Keratinocyte (primary cell): ENCODE measurements at regions not wholly inside any gene's neighbourhood (a gene's known extent, or its start where the extent isn't known, plus 50 kb on each side); places are given as distances from the start of the nearest gene placed in this dataset.

Experiments used
- DNase-seq: peaks from one replicate; pipeline ENCODE4 v3.0.0-alpha.2; 2011; ENCODE audit warnings: low read depth, missing footprints, low spot score
- FAIRE-seq: peaks from 2 replicates; lab custom pipeline; 2011; peaks lifted over from hg19 to GRCh38; lab: Jason Lieb, UNC
- H2AFZ ChIP-seq: 2 replicates; pipeline ENCODE4 v1.6.0; 2012; ENCODE audit warnings: low read length, control low read depth, inconsistent platforms; ENCODE audit not compliant: control insufficient read depth
- H3K27ac ChIP-seq: 2 replicates; pipeline ENCODE4 v1.5.1; 2011; ENCODE audit warnings: low read length; ENCODE audit not compliant: control insufficient read depth, insufficient read depth
- H3K27me3 ChIP-seq: 3 replicates; pipeline ENCODE4 v1.6.0; 2011; ENCODE audit warnings: low read length; ENCODE audit not compliant: control insufficient read depth, insufficient read depth; ENCODE audit errors: extremely low read depth
- H3K36me3 ChIP-seq, 2 experiments: 2 replicates in 1 of 2; 3 replicates in 1 of 2; pipeline ENCODE4 v1.5.1; 2011; ENCODE audit warnings: low read length in 2 of 2, mild to moderate bottlenecking in 1 of 2; ENCODE audit not compliant: control insufficient read depth in 2 of 2, insufficient read depth in 2 of 2; ENCODE audit errors: extremely low read depth in 1 of 2
- H3K4me1 ChIP-seq: 3 replicates; pipeline ENCODE4 v1.5.1; 2011; ENCODE audit warnings: low read length; ENCODE audit not compliant: control insufficient read depth, insufficient read depth; ENCODE audit errors: extremely low read depth
- H3K4me2 ChIP-seq: 3 replicates; pipeline ENCODE4 v1.6.0; 2011; ENCODE audit warnings: low read depth, low read length; ENCODE audit not compliant: control insufficient read depth, insufficient read depth; ENCODE audit errors: extremely low read depth
- H3K4me3 ChIP-seq, 3 experiments: fragments of 200-600 bp in 1 of 3; sonication (generic) in 1 of 3; 2 replicates in 2 of 3; 3 replicates in 1 of 3; pipeline ENCODE4 v1.5.1; 2011 to 2016; ENCODE audit warnings: low read length in 3 of 3, mild to moderate bottlenecking in 3 of 3, control low read depth in 2 of 3, inconsistent platforms in 1 of 3, low read depth in 1 of 3, mixed read lengths in 1 of 3, mixed run types in 1 of 3, moderate library complexity in 1 of 3; ENCODE audit not compliant: control insufficient read depth in 2 of 3, insufficient read depth in 2 of 3; ENCODE audit errors: extremely low read depth in 1 of 3
- H3K79me2 ChIP-seq: 2 replicates; pipeline ENCODE4 v1.6.0; 2012; ENCODE audit warnings: low read length; ENCODE audit not compliant: control insufficient read depth, insufficient read depth
- H3K9ac ChIP-seq: 3 replicates; pipeline ENCODE4 v1.6.0; 2011; ENCODE audit warnings: low read length; ENCODE audit not compliant: control insufficient read depth, insufficient read depth; ENCODE audit errors: extremely low read depth
- H3K9me1 ChIP-seq: 3 replicates; pipeline ENCODE4 v1.6.0; 2011; ENCODE audit warnings: low read length; ENCODE audit not compliant: control insufficient read depth, insufficient read depth; ENCODE audit errors: extremely low read depth
- H3K9me3 ChIP-seq: 2 replicates; pipeline ENCODE4 v1.5.1; 2012; ENCODE audit warnings: low read depth, low read length; ENCODE audit not compliant: control insufficient read depth
- H4K20me1 ChIP-seq: 3 replicates; pipeline ENCODE4 v1.6.0; 2011; ENCODE audit warnings: low read length; ENCODE audit not compliant: control insufficient read depth, insufficient read depth; ENCODE audit errors: extremely low read depth
- CTCF ChIP-seq, 3 experiments: IDR thresholded peaks in 1 of 3; conservative IDR thresholded peaks in 1 of 3; optimal IDR thresholded peaks in 1 of 3; 2 replicates in 2 of 3; 3 replicates in 1 of 3; pipeline versions ENCODE3 to v1.5.1; 2011; ENCODE audit warnings: low read length in 3 of 3, mild to moderate bottlenecking in 3 of 3, moderate library complexity in 2 of 3, control low read depth in 1 of 3, inconsistent platforms in 1 of 3; ENCODE audit not compliant: insufficient read depth in 2 of 3; ENCODE audit errors: extremely low read depth in 1 of 3
- EZH2 ChIP-seq: IDR thresholded peaks from one replicate; pipeline ENCODE4 v1.6.1; 2012; ENCODE audit warnings: inconsistent platforms, mild to moderate bottlenecking, low read length, moderate library complexity
- dilution Hi-C: fragments of 300-500 bp; cut with MboI; formaldehyde crosslinking; loops from one replicate; pipeline ENCODE4 v1.7.0; 2020; ENCODE audit warnings: low sequenced_read_pairs; ENCODE audit not compliant: extremely low pct_ligation_motif_present

DNA sequence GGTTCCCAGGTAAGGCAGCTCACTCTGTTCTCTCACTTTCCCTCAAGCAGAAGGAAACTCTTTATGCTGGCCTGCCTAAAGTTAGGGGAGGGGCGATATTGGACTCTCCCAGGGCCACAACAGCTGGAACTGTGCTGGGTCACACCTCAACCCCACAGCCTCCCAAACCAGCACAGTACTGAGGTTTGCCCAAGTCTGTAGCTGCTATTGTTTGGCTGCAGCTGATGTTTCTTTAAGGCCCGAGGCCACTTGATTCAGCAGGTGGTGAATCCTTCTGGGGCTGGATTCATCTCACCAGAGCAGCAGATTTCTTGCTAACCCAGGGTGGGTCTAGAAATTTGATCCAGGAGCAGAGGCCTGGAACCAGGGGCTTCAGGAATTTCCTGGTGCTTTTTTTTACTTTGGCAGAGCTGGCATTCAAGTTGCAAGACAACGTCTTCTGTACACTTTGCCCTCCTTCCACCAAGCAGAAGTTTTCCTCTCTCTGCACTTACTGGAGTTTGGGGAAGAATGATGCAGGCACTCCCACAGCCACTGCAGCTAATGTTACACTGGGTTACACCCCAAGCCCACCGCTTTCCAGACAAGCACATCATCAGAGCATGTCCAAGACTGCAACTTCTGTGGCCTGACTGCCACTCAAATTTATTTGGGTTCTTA is 544.7 kb upstream of the NDST4 start:
- Histone ChIP-seq H3K9ac (no peak overlapping the region), H3K27ac (no peak overlapping the region), H3K27me3 (no peaks in the 10 kb centered on the region), H3K4me2 (no peak overlapping the region), H4K20me1 (no peaks in the 10 kb centered on the region), H3K4me1 (no peaks in the 10 kb centered on the region), H3K9me3 (no peaks in the 10 kb centered on the region), H3K36me3 (no peaks in the 10 kb centered on the region), H3K79me2 (no peaks in the 10 kb centered on the region), H3K4me3 (no peak overlapping the region), H2AFZ (no peak overlapping the region), H3K9me1 (no peaks in the 10 kb centered on the region)
- TF ChIP-seq EZH2 = no peak
- no peak for TF ChIP-seq CTCF (optimal IDR thresholded peaks at IDR 0.05 in 1 of 3, IDR thresholded peaks at IDR 0.05 in 1 of 3, conservative IDR thresholded peaks at IDR 0.05 in 1 of 3; ENCODE audit: extremely low read depth in 1 of 3, insufficient read depth in 2 of 3, low read length in 3 of 3)
- dilution Hi-C loops = no loop called here
- no peak for DNase-seq
- FAIRE-seq = no peak

- no peaks in the 10 kb centered on the region for H3K36me3 ChIP-seq
- no peaks in the 10 kb centered on the region for H3K4me1 ChIP-seq
- TF ChIP-seq EZH2 (no peak), CTCF (optimal IDR thresholded peaks at IDR 0.05 in 1 of 3, IDR thresholded peaks at IDR 0.05 in 1 of 3, conservative IDR thresholded peaks at IDR 0.05 in 1 of 3; ENCODE audit: extremely low read depth in 1 of 3, insufficient read depth in 2 of 3, low read length in 3 of 3) (no peak)
- dilution Hi-C loops = no loop called here
- H2AFZ ChIP-seq = no peak overlapping the region
- H3K9me3 ChIP-seq = no peaks in the 10 kb centered on the region
- no peaks in the 10 kb centered on the region for H3K9me1 ChIP-seq
- H3K9ac ChIP-seq = no peak overlapping the region
- H3K79me2 ChIP-seq = no peaks in the 10 kb centered on the region
- no peak overlapping the region for H3K4me2 ChIP-seq
- no peaks in the 10 kb centered on the region for H4K20me1 ChIP-seq
- no peaks in the 10 kb centered on the region for H3K27me3 ChIP-seq
- DNase-seq (no peak), FAIRE-seq (no peak)
- no peak overlapping the region for H3K4me3 ChIP-seq
- no peak overlapping the region for H3K27ac ChIP-seq
Measured at GRCh38 chr4:115655626-115656025, 542.2 kb upstream of the NDST4 start.
